ENCODE measurements at regions not wholly inside any gene's neighbourhood (a gene's known extent, or its start where the extent isn't known, plus 50 kb on each side); places are given as distances from the start of the nearest gene placed in this dataset.
"Not testable (repeated sequence)": the region's sequence is repeated elsewhere in the genome, so short reads cannot be mapped to it uniquely, and the experiment has no call there.

DNA sequence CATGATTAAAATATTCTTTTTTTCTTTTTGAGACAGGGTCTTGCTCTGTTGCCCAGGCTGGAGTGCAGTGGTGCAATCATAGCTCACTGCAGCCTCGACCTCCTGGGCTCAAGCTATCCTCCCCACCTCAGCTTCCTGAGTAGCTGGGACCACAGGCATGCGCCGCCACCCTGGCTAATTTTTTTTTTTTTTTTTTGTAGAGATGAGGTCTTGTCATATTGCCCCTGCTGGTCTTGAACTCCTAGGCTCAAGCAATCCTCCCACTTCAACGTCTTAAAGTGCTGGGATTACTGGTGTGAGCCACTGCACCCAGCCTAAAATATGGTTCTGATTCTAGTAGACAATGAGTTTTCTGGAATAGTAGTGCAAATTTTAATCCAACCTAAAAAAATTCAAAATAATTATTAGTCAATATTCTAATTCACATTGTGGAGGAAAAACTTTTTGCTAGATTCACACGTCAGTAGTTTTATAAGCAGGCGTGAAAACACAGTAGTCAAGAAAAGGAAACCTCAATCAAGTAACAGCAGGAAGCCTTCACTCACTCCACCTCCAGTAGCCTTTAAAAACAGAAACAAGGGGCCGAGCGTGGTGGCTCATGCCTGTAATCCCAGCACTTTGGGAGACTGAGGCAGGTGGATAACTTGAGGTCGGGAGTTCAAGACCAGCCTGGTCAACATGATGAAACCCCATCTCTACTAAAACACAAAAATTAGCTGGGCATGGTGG is 268.7 kb downstream of the BCL2 start:
- TF ChIP-seq, protein P1, sequence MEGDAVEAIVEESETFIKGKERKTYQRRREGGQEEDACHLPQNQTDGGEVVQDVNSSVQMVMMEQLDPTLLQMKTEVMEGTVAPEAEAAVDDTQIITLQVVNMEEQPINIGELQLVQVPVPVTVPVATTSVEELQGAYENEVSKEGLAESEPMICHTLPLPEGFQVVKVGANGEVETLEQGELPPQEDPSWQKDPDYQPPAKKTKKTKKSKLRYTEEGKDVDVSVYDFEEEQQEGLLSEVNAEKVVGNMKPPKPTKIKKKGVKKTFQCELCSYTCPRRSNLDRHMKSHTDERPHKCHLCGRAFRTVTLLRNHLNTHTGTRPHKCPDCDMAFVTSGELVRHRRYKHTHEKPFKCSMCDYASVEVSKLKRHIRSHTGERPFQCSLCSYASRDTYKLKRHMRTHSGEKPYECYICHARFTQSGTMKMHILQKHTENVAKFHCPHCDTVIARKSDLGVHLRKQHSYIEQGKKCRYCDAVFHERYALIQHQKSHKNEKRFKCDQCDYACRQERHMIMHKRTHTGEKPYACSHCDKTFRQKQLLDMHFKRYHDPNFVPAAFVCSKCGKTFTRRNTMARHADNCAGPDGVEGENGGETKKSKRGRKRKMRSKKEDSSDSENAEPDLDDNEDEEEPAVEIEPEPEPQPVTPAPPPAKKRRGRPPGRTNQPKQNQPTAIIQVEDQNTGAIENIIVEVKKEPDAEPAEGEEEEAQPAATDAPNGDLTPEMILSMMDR (conservative IDR thresholded peaks at IDR 0.05; ENCODE audit: low read length): not testable (repeated sequence)
- not testable (repeated sequence) for TF ChIP-seq EZH2phosphoT487 (IDR thresholded peaks at IDR 0.05; ENCODE audit: borderline replicate concordance, low read depth, low read length)

Data from OCI-LY7 (cell line).